ENCODE measurements at regions not wholly inside any gene's neighbourhood (a gene's known extent, or its start where the extent isn't known, plus 50 kb on each side); places are given as distances from the start of the nearest gene placed in this dataset.

DNA sequence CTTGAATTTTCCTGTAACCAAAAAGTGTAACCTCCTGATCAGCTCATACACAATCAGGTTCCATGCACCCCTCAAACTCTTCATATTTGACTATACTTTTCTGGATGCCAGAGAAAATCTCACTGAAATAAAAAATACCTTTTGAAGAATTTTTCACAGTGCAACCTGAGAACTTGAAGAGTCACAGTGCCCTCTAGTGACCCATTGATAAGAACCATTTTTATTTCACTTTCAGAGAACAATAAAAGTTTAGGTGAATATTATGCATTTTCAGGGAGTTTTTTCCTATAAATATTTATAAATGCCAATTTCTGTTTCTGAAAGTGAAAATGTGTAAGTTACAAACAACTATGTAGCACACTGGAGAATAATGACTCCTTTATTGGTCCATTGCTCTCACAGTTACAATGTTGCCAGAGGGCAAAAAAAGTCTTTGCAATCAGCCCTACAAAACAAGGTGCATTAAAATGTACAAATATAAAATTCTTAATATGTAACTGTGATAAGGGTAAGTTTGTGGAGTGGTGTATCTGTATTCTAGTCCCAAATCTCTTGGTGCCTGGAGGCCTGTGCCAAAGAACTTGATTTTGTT is 153.6 kb upstream of the INTU start:
- intact Hi-C loops (cut with DNase I): no loop called here
- Histone ChIP-seq H3K4me3 (no peak overlapping the region), H3K9me3 (replicated peaks in 1 of 3) (no peaks in the 10 kb centered on the region), H3K36me3 (replicated peaks in 1 of 2) (no peaks in the 10 kb centered on the region), H3K27me3 (no peaks in the 10 kb centered on the region), H3K4me1 (replicated peaks in 1 of 2) (no peaks in the 10 kb centered on the region), H3K27ac (no peak overlapping the region)
- no peak for TF ChIP-seq POLR2A (IDR thresholded peaks at IDR 0.05)
- TF ChIP-seq, protein P1, sequence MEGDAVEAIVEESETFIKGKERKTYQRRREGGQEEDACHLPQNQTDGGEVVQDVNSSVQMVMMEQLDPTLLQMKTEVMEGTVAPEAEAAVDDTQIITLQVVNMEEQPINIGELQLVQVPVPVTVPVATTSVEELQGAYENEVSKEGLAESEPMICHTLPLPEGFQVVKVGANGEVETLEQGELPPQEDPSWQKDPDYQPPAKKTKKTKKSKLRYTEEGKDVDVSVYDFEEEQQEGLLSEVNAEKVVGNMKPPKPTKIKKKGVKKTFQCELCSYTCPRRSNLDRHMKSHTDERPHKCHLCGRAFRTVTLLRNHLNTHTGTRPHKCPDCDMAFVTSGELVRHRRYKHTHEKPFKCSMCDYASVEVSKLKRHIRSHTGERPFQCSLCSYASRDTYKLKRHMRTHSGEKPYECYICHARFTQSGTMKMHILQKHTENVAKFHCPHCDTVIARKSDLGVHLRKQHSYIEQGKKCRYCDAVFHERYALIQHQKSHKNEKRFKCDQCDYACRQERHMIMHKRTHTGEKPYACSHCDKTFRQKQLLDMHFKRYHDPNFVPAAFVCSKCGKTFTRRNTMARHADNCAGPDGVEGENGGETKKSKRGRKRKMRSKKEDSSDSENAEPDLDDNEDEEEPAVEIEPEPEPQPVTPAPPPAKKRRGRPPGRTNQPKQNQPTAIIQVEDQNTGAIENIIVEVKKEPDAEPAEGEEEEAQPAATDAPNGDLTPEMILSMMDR (IDR thresholded peaks at IDR 0.05): peak; percentile 15 to 58 (median 44)
- DNase-seq: no peak

DNA sequence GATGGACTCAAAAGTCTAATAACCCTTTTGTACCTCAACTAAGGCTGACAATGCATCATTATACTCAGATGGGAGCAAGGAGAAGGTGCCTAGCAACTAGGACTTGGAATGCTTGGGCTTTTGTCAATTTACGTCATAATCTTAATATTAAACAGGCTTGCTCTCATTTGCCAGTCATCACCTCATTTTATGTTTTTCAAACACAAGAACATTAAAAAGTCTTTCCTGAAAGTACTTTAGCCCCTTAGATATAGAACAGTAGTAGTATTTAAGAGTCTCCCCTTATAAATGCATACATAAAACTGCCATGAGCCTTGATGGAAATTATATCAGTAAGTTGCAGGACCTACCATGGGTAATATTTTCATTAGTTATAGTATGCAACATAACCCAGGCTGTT is 150.7 kb upstream of the INTU start:
- intact Hi-C loops (cut with DNase I): no loop called here
- no peak for TF ChIP-seq POLR2A (IDR thresholded peaks at IDR 0.05)
- TF ChIP-seq, protein P1 (IDR thresholded peaks at IDR 0.05): no peak
- H3K36me3 ChIP-seq (replicated peaks in 1 of 2): no peaks in the 10 kb centered on the region
- H3K9me3 ChIP-seq (replicated peaks in 1 of 3): no peaks in the 10 kb centered on the region
- DNase-seq: no peak
- no peak overlapping the region for H3K27ac ChIP-seq
- no peak overlapping the region for H3K4me3 ChIP-seq
- H3K27me3 ChIP-seq: no peaks in the 10 kb centered on the region
- 63 to 89% (median 74%) methylated on average over 1 of the region's 1 CpG for WGBS, 4 donors
- no peaks in the 10 kb centered on the region for H3K4me1 ChIP-seq (replicated peaks in 1 of 2)

DNA sequence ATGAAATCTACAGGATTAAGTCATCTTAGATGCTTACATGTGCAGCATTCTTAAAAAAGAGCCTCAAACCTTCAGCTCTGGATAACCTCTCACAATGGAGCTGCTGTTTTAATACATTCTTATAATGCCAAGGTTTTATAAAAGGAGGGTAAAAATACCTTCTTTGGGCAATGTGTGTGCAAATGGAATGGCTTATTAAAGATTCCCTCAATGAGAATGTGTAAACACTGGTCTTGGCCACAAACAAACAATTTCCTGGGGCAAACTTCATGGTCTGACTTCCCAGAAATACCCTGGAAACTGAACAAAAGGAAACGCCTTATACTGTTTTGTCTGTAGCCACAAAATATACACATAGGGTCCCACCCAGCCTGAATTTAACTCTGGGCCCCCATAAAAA is 148.6 kb upstream of the INTU start:
- WGBS, 4 donors: 59 to 71% (median 67%) methylated on average over 1 of the region's 1 CpG
- Histone ChIP-seq H3K9me3 (replicated peaks in 1 of 3) (no peaks in the 10 kb centered on the region), H3K4me1 (replicated peaks in 1 of 2) (no peaks in the 10 kb centered on the region), H3K36me3 (replicated peaks in 1 of 2) (no peaks in the 10 kb centered on the region), H3K27me3 (no peaks in the 10 kb centered on the region), H3K4me3 (no peak overlapping the region), H3K27ac (no peak overlapping the region)
- intact Hi-C loops (cut with DNase I): no loop called here
- no peak for TF ChIP-seq POLR2A (IDR thresholded peaks at IDR 0.05)
- TF ChIP-seq, protein P1 (IDR thresholded peaks at IDR 0.05): no peak
- DNase-seq: no peak

DNA sequence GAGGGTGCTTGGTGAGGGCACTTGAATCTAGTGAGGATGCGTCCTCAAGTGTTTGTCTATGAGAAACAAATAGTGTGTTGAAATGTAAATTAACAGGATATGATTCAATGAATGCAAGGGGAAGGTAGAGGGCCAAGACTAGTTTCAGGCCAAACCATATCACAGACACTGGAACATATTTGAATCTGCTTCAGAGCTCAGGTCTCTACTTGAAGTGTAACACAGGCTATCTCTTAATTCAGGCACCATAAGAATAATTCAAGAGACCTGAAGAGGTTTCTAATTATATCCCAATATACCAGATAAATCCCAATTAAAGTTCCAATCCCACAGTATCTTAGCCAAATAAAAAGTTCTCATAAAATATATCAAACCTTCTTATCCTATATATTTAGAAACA is 146.5 kb upstream of the INTU start:
- DNase-seq: no peak
- Histone ChIP-seq H3K9me3 (replicated peaks in 1 of 3) (no peaks in the 10 kb centered on the region), H3K36me3 (replicated peaks in 1 of 2) (no peaks in the 10 kb centered on the region), H3K27ac (no peak overlapping the region), H3K27me3 (no peaks in the 10 kb centered on the region), H3K4me1 (replicated peaks in 1 of 2) (no peaks in the 10 kb centered on the region), H3K4me3 (no peak overlapping the region)
- WGBS, 4 donors: 79 to 95% (median 89%) methylated on average over 1 of the region's 1 CpG
- intact Hi-C loops (cut with DNase I): no loop called here
- TF ChIP-seq POLR2A (IDR thresholded peaks at IDR 0.05): no peak
- TF ChIP-seq, protein P1 (IDR thresholded peaks at IDR 0.05): no peak
